ENCODE measurements at regions not wholly inside any gene's neighbourhood (a gene's known extent, or its start where the extent isn't known, plus 50 kb on each side); places are given as distances from the start of the nearest gene placed in this dataset.

DNA sequence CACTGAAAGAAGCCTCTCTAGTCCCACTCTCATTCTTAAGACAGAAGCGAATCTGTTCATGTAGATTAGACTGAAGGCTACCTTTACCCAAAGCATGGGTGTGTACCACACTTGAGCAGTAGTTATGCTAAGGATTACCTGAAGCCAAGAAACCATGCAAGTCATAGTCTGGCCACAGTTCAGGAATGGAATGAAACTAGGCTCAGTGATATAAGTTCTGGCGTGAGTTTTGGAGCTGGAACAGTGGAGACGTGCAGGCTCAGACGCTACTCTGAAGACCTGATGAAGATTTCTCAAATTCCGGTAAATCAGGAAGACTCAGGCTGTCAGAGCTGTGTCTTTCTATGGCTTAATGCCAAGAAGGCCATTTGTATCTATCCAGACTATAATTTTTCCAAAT is 219.9 kb downstream of the HDGFL1 start:
- no peak for TF ChIP-seq CTCF (IDR thresholded peaks at IDR 0.05)
- TF ChIP-seq EZH2 (IDR thresholded peaks at IDR 0.05) = no peak

Data from neural progenitor cell (in vitro differentiated cells).